H9 (cell line): ENCODE measurements at regions not wholly inside any gene's neighbourhood (a gene's known extent, or its start where the extent isn't known, plus 50 kb on each side); places are given as distances from the start of the nearest gene placed in this dataset.

Experiments
- DNase-seq: peaks from one replicate; pipeline ENCODE4 v3.0.0-alpha.2; 2017
- H2AFZ ChIP-seq: one replicate; pipeline ENCODE4 v1.6.1; 2013; ENCODE audit warnings: mild to moderate bottlenecking, low read length, control low read depth, moderate library complexity
- H2AK5ac ChIP-seq: 2 replicates; pipeline ENCODE4 v1.6.1; 2013; ENCODE audit warnings: low read length, control low read depth, mixed read lengths; ENCODE audit not compliant: insufficient read length
- H2BK120ac ChIP-seq: one replicate; pipeline ENCODE4 v1.6.1; 2013; ENCODE audit warnings: low read depth, mild to moderate bottlenecking, low read length, control low read depth, inconsistent platforms; ENCODE audit not compliant: poor library complexity, severe bottlenecking
- H2BK12ac ChIP-seq: 2 replicates; pipeline ENCODE4 v1.6.1; 2013; ENCODE audit warnings: low read length, control low read depth, mixed read lengths, low read depth; ENCODE audit not compliant: insufficient read length
- H2BK15ac ChIP-seq: 2 replicates; pipeline ENCODE4 v1.6.1; 2013; ENCODE audit warnings: low read depth, low read length, control low read depth
- H2BK20ac ChIP-seq: one replicate; pipeline ENCODE4 v1.6.1; 2013; ENCODE audit warnings: low read depth, mild to moderate bottlenecking, low read length, control low read depth, inconsistent platforms; ENCODE audit not compliant: poor library complexity, severe bottlenecking
- H2BK5ac ChIP-seq: 2 replicates; pipeline ENCODE4 v1.6.1; 2013; ENCODE audit warnings: low read length, control low read depth, mixed read lengths; ENCODE audit not compliant: insufficient read length
- H3K14ac ChIP-seq: 2 replicates; pipeline ENCODE4 v1.6.1; 2013; ENCODE audit warnings: low read length, control low read depth; ENCODE audit not compliant: insufficient read depth
- H3K18ac ChIP-seq: 2 replicates; pipeline ENCODE4 v1.6.1; 2013; ENCODE audit warnings: low read depth, mild to moderate bottlenecking, mixed read lengths, low read length, control low read depth; ENCODE audit not compliant: insufficient read length
- H3K23ac ChIP-seq: 2 replicates; pipeline ENCODE4 v1.6.1; 2013; ENCODE audit warnings: low read length, control low read depth, mixed read lengths, low read depth; ENCODE audit not compliant: insufficient read length
- H3K23me2 ChIP-seq: 2 replicates; pipeline ENCODE4 v1.6.1; 2013; ENCODE audit warnings: low read depth, mild to moderate bottlenecking, mixed read lengths, low read length, control low read depth; ENCODE audit not compliant: insufficient read length, poor library complexity, severe bottlenecking
- H3K27ac ChIP-seq: 2 replicates; pipeline ENCODE4 v1.5.1; 2013; ENCODE audit warnings: low read length, control low read depth, mixed read lengths, low read depth; ENCODE audit not compliant: insufficient read length
- H3K27me3 ChIP-seq: 2 replicates; pipeline ENCODE4 v1.6.1; 2013; ENCODE audit warnings: low read length, control low read depth, inconsistent platforms; ENCODE audit not compliant: insufficient read depth
- H3K4ac ChIP-seq: 2 replicates; pipeline ENCODE4 v1.6.1; 2013; ENCODE audit warnings: low read depth, mild to moderate bottlenecking, control low read depth, inconsistent platforms, low read length, moderate library complexity
- H3K4me1 ChIP-seq: 2 replicates; pipeline ENCODE4 v1.6.1; 2013; ENCODE audit warnings: low read length, control low read depth, inconsistent platforms; ENCODE audit not compliant: insufficient read depth
- H3K4me2 ChIP-seq: 2 replicates; pipeline ENCODE4 v1.6.1; 2013; ENCODE audit warnings: low read length, control low read depth, mixed read lengths; ENCODE audit not compliant: insufficient read length, insufficient read depth
- H3K56ac ChIP-seq: 2 replicates; pipeline ENCODE4 v1.6.1; 2013; ENCODE audit warnings: low read depth, mild to moderate bottlenecking, mixed read lengths, low read length, control low read depth; ENCODE audit not compliant: insufficient read length
- H3K79me1 ChIP-seq: 2 replicates; pipeline ENCODE4 v1.6.1; 2013; ENCODE audit warnings: low read depth, mild to moderate bottlenecking, moderate library complexity, low read length, control low read depth, inconsistent platforms; ENCODE audit not compliant: insufficient read depth, poor library complexity, severe bottlenecking
- H3K79me2 ChIP-seq: 2 replicates; pipeline ENCODE4 v1.6.1; 2013; ENCODE audit warnings: low read length, control low read depth, inconsistent platforms; ENCODE audit not compliant: insufficient read depth
- H3K9ac ChIP-seq: 2 replicates; pipeline ENCODE4 v1.6.1; 2013; ENCODE audit warnings: low read length, control low read depth, mixed read lengths; ENCODE audit not compliant: insufficient read length; ENCODE audit errors: extremely low read depth
- H3K9me3 ChIP-seq: one replicate; pipeline ENCODE4 v1.6.1; 2013; ENCODE audit warnings: low read depth, low read length, inconsistent platforms; ENCODE audit not compliant: control insufficient read depth
- H3T11ph ChIP-seq: one replicate; pipeline ENCODE4 v1.6.1; 2013; ENCODE audit warnings: mild to moderate bottlenecking, low read length, control low read depth, inconsistent platforms
- H4K20me1 ChIP-seq: one replicate; pipeline ENCODE4 v1.6.1; 2013; ENCODE audit not compliant: control insufficient read depth, insufficient read length, insufficient read depth
- H4K5ac ChIP-seq: 2 replicates; pipeline ENCODE4 v1.6.1; 2013; ENCODE audit warnings: low read depth, mild to moderate bottlenecking, mixed read lengths, low read length, control low read depth; ENCODE audit not compliant: insufficient read length
- H4K8ac ChIP-seq: replicated peaks from 2 replicates; pipeline ENCODE4 v1.6.1; 2013; ENCODE audit warnings: low read length, control low read depth, mixed read lengths, low read depth; ENCODE audit not compliant: insufficient read length
- H4K91ac ChIP-seq: 2 replicates; pipeline ENCODE4 v1.6.1; 2013; ENCODE audit warnings: low read depth, mild to moderate bottlenecking, moderate library complexity, mixed read lengths, low read length, control low read depth; ENCODE audit not compliant: insufficient read length
- H3K27ac Mint-ChIP-seq, 3 experiments: 2 replicates in 2 of 3; 3 replicates in 1 of 3; pipeline ENCODE4 v1.8.0; 2020 to 2021; ENCODE audit warnings: mixed read lengths in 3 of 3, mild to moderate bottlenecking in 1 of 3, moderate library complexity in 1 of 3
- H3K27me3 Mint-ChIP-seq: 2 replicates; pipeline ENCODE4 v1.8.0; 2021; ENCODE audit warnings: low read depth, mild to moderate bottlenecking, moderate library complexity, mixed read lengths
- H3K36me3 Mint-ChIP-seq, 3 experiments: 2 replicates in 2 of 3; 3 replicates in 1 of 3; pipeline ENCODE4 v1.8.0; 2020 to 2021; ENCODE audit warnings: low read depth in 3 of 3, mixed read lengths in 3 of 3; ENCODE audit not compliant: insufficient read depth in 1 of 3
- H3K4me1 Mint-ChIP-seq, 2 experiments: 2 replicates each; pipeline ENCODE4 v1.8.0; 2020; ENCODE audit warnings: mixed read lengths in 2 of 2
- H3K4me3 Mint-ChIP-seq, 2 experiments: 2 replicates in 1 of 2; 3 replicates in 1 of 2; pipeline ENCODE4 v1.8.0; 2020 to 2021; ENCODE audit warnings: mild to moderate bottlenecking in 2 of 2, mixed read lengths in 2 of 2, moderate library complexity in 1 of 2
- H3K9me3 Mint-ChIP-seq, 2 experiments: 2 replicates in 1 of 2; 3 replicates in 1 of 2; pipeline ENCODE4 v1.8.0; 2020; ENCODE audit warnings: mild to moderate bottlenecking in 2 of 2, mixed read lengths in 2 of 2, moderate library complexity in 1 of 2
- CTCF ChIP-seq: fragments of 200-600 bp; sonication (generic); conservative IDR thresholded peaks from 3 replicates; pipeline ENCODE4 v1.8.0; 2021; ENCODE audit warnings: antibody characterized with exemption, mild to moderate bottlenecking
- WGBS: extraction: QIAGEN DNeasy Blood & Tissue Kit; methylation state at CpG from one replicate; pipeline ENCODE4 v1.1.7; 2013; ENCODE audit warnings: missing lambda C conversion rate, low lambda C conversion rate, mixed read lengths; ENCODE audit not compliant: insufficient read length; ENCODE audit errors: extremely low coverage; 5-methylcytosine and 5-hydroxymethylcytosine counted together

GRCh38 chr6:167768471-167769215 lies 58.1 kb upstream of the AFDN start:
- Histone ChIP-seq H3T11ph (no peak overlapping the region), H2BK12ac (no peak overlapping the region), H3K4me1 (no peaks in the 10 kb centered on the region), H3K14ac (no peak overlapping the region; the same call in 1 of the 2 replicates), H3K4me2 (no peak overlapping the region), H3K4ac (no peak overlapping the region), H4K20me1 (no peaks in the 10 kb centered on the region), H3K56ac (no peak overlapping the region), H2BK15ac (no peak overlapping the region), H3K23ac (no peak overlapping the region), H4K91ac (no peak overlapping the region), H4K8ac (no peak overlapping the region), H3K9me3 (no peaks in the 10 kb centered on the region), H2BK20ac (no peak overlapping the region), H2AFZ (no peak overlapping the region), H2BK120ac (no peak overlapping the region), H2BK5ac (no peak overlapping the region), H4K5ac (no peak overlapping the region), H3K79me1 (no peaks in the 10 kb centered on the region), H2AK5ac (no peak overlapping the region), H3K27ac (no peak overlapping the region), H3K9ac (no peak overlapping the region), H3K23me2 (no peaks in the 10 kb centered on the region), H3K27me3 (no peaks in the 10 kb centered on the region), H3K18ac (no peak overlapping the region), H3K79me2 (no peaks in the 10 kb centered on the region)
- no peaks in the 10 kb centered on the region for H3K36me3 Mint-ChIP-seq
- no peak for DNase-seq
- TF ChIP-seq CTCF = no peak
- no peaks in the 10 kb centered on the region for H3K9me3 Mint-ChIP-seq
- H3K4me1 Mint-ChIP-seq = no peaks in the 10 kb centered on the region
- H3K27ac Mint-ChIP-seq = no peak overlapping the region; a peak in 1 of 7 replicates
- H3K27me3 Mint-ChIP-seq = peaks cover 2% of the 10 kb centered on the region
- whole genome bisulfite sequencing = no CpG with 5 or more reads among the region's 18 CpGs
- H3K4me3 Mint-ChIP-seq = no peak overlapping the region
